ENCODE measurements at regions not wholly inside any gene's neighbourhood (a gene's known extent, or its start where the extent isn't known, plus 50 kb on each side); places are given as distances from the start of the nearest gene placed in this dataset.

GRCh38 chr5:2137444-2138050 lies 254.8 kb upstream of the IRX4 start:
- DNase-seq: no peak

GRCh38 chr5:2136728-2137333 lies 254.1 kb upstream of the IRX4 start:
- no peak for DNase-seq

- no peak for DNase-seq
These were observed 253.1 kb upstream of the IRX4 start for GRCh38 chr5:2135833-2136232.

- no peak for DNase-seq
These were observed 252.6 kb upstream of the IRX4 start for GRCh38 chr5:2135354-2135753.

GRCh38 chr5:2134543-2135292 lies 252.0 kb upstream of the IRX4 start:
- no peak for DNase-seq

GRCh38 chr5:2133936-2134335 lies 251.2 kb upstream of the IRX4 start:
- DNase-seq: no peak

- DNase-seq: no peak
These were observed 250.4 kb upstream of the IRX4 start for GRCh38 chr5:2133080-2133479.

GRCh38 chr5:2132497-2132847 lies 249.7 kb upstream of the IRX4 start:
- DNase-seq: no peak

GRCh38 chr5:2131826-2132496 lies 249.2 kb upstream of the IRX4 start:
- no peak for DNase-seq

GRCh38 chr5:2131196-2131595 lies 248.5 kb upstream of the IRX4 start:
- DNase-seq: no peak

GRCh38 chr5:2130361-2130760 lies 247.6 kb upstream of the IRX4 start:
- DNase-seq: no peak

- no peak for DNase-seq
These were observed 247.0 kb upstream of the IRX4 start for GRCh38 chr5:2129568-2130272.

GRCh38 chr5:2128686-2129355 lies 246.1 kb upstream of the IRX4 start:
- DNase-seq: no peak

- DNase-seq: no peak
These were observed 243.8 kb upstream of the IRX4 start for GRCh38 chr5:2126512-2126911.

- no peak for DNase-seq
These were observed 243.2 kb upstream of the IRX4 start for GRCh38 chr5:2125901-2126265.

- no peak for DNase-seq
These were observed 242.6 kb upstream of the IRX4 start for GRCh38 chr5:2125171-2125900.

GRCh38 chr5:2124434-2125170 lies 241.9 kb upstream of the IRX4 start:
- no peak for DNase-seq

- no peak for DNase-seq
These were observed 241.1 kb upstream of the IRX4 start for GRCh38 chr5:2123874-2124273.

GRCh38 chr5:2120361-2120760 lies 237.6 kb upstream of the IRX4 start:
- no peak for DNase-seq

- no peak for DNase-seq
These were observed 236.8 kb upstream of the IRX4 start for GRCh38 chr5:2119573-2119972.

Measured in NCI-H748 treated with DMSO at 0.1 percent for 48 hours (cell line).